K562 (cell line): ENCODE measurements at regions not wholly inside any gene's neighbourhood (a gene's known extent, or its start where the extent isn't known, plus 50 kb on each side); places are given as distances from the start of the nearest gene placed in this dataset.

Experiments used
- CLOCK ChIP-seq: fragments of 250-450 bp; sonication (Bioruptor Pico); IDR thresholded peaks from 2 replicates; pipeline ENCODE4 v1.4.0; 2020; ENCODE audit warnings: mild to moderate bottlenecking, moderate library complexity, borderline replicate concordance
- EZH2 ChIP-seq: IDR thresholded peaks from 2 replicates; pipeline ENCODE4 v1.6.1; 2012; ENCODE audit warnings: low read depth, mild to moderate bottlenecking, inconsistent platforms, low read length, borderline replicate concordance
- HMGXB4 ChIP-seq: sonication (generic); formaldehyde crosslinking; IDR thresholded peaks from 2 replicates; pipeline ENCODE4 v1.8.1; 2023; ENCODE audit warnings: mild to moderate bottlenecking, missing genetic modification reagents
- MEIS2 ChIP-seq: fragments of 450-650 bp; IDR thresholded peaks from 2 replicates; pipeline ENCODE4 v1.6.1; 2014; ENCODE audit warnings: mild to moderate bottlenecking; ENCODE audit not compliant: partially characterized antibody
- PHF20 ChIP-seq: fragments of 450-650 bp; IDR thresholded peaks from 2 replicates; pipeline ENCODE4 v1.6.1; 2018; ENCODE audit not compliant: partially characterized antibody
- RAD21 ChIP-seq, 2 experiments: fragments of 250-450 bp in 1 of 2; fragments of 450-650 bp in 1 of 2; sonication (Bioruptor Pico) in 1 of 2; formaldehyde crosslinking in 1 of 2; IDR thresholded peaks in 1 of 2; conservative IDR thresholded peaks in 1 of 2; 2 replicates each; pipeline versions ENCODE4 v1.4.0 to v1.8.0; 2020 to 2022; ENCODE audit warnings: mild to moderate bottlenecking in 2 of 2, moderate library complexity in 1 of 2
- SMAD2 ChIP-seq: fragments of 150-350 bp; IDR thresholded peaks from 2 replicates; pipeline ENCODE4 v1.6.1; 2014; ENCODE audit warnings: low read depth, mild to moderate bottlenecking, low read length
- TEAD4 ChIP-seq, 2 experiments: sonication (generic) in 1 of 2; formaldehyde crosslinking in 1 of 2; IDR thresholded peaks; 2 replicates each; pipeline versions ENCODE4 v1.6.1 to v1.8.0; 2012 to 2022; ENCODE audit warnings: borderline replicate concordance in 1 of 2, inconsistent platforms in 1 of 2, low read length in 1 of 2, mild to moderate bottlenecking in 1 of 2, missing genetic modification reagents in 1 of 2

- no peak for TF ChIP-seq HMGXB4 (CRISPR knock-in tag)
- TF ChIP-seq PHF20 = no peak
- TF ChIP-seq MEIS2 = no peak
- TF ChIP-seq CLOCK (CRISPR knock-in tag) = no peak
- TF ChIP-seq RAD21 (CRISPR knock-in tag; conservative IDR thresholded peaks at IDR 0.05 in 1 of 2, IDR thresholded peaks at IDR 0.05 in 1 of 2) = no peak
- no peak for TF ChIP-seq SMAD2
- TF ChIP-seq EZH2 = no peak
- TF ChIP-seq TEAD4 (IDR thresholded peaks at IDR 0.05; ENCODE audit: low read length) = no peak
- no peak for TF ChIP-seq TEAD4 (CRISPR knock-in tag; IDR thresholded peaks at IDR 0.05; ENCODE audit: borderline replicate concordance)
Observed at GRCh38 chr12:68102731-68103130, 56.8 kb downstream of the IFNG start.
